GM12878 (cell line): ENCODE measurements at regions not wholly inside any gene's neighbourhood (a gene's known extent, or its start where the extent isn't known, plus 50 kb on each side); places are given as distances from the start of the nearest gene placed in this dataset.

ENCODE experiments used
- ATAC-seq: fragments of 200-7000 bp; cut with Tn5 transposase; 3 replicates; pipeline ENCODE4 v1.9.1; 2020; ENCODE audit warnings: mild to moderate bottlenecking, moderate library complexity
- BruUV-seq: library from RNA; stranded (reverse); fragments of 400-500 nt; replicated peaks from 2 replicates; lab custom pipeline; 2021; lab: Mats Ljungman, UMichigan
- CTCF ChIA-PET: fragments of 300-600 bp; sonication (Branson Sonifier 250); formaldehyde crosslinking; extraction: SDS; loops from one replicate; lab custom pipeline; 2021; ENCODE audit warnings: inconsistent platforms; lab: Yijun Ruan, JAX
- POLR2A ChIA-PET: fragments of 350-600 bp; formaldehyde crosslinking; extraction: SDS; loops from one replicate; lab custom pipeline; 2021; ENCODE audit warnings: inconsistent platforms; lab: Charles Lee
- RAD21 ChIA-PET: fragments of 300-600 bp; sonication (Branson Sonifier 250); formaldehyde crosslinking; loops from one replicate; lab custom pipeline; 2023; ENCODE audit warnings: antibody characterized with exemption; ENCODE audit not compliant: unreplicated experiment; lab: Charles Lee
- SMC1A ChIA-PET: fragments of 300-600 bp; sonication (Branson Sonifier 250); formaldehyde crosslinking; loops from one replicate; lab custom pipeline; 2023; ENCODE audit not compliant: unreplicated experiment, uncharacterized antibody; lab: Charles Lee
- DNase-seq: peaks from one replicate; pipeline ENCODE4 v3.0.0-alpha.2; 2011; ENCODE audit warnings: low read depth, low spot score
- FAIRE-seq: peaks from 3 replicates; lab custom pipeline; 2011; peaks lifted over from hg19 to GRCh38; lab: Jason Lieb, UNC
- H2AFZ ChIP-seq: 2 replicates; pipeline ENCODE4 v1.6.0; 2011; ENCODE audit warnings: low read depth, low read length, control low read depth; ENCODE audit not compliant: control insufficient read depth
- H3K27ac ChIP-seq: 2 replicates; pipeline ENCODE4 v1.5.1; 2011; ENCODE audit warnings: control low read depth; ENCODE audit not compliant: control insufficient read depth, insufficient read depth
- H3K27me3 ChIP-seq, 2 experiments: replicated peaks in 1 of 2; 2 replicates each; pipeline versions ENCODE4 v1.6.0 to v1.6.1; 2011; ENCODE audit warnings: low read length in 1 of 2; ENCODE audit not compliant: control insufficient read depth in 2 of 2, insufficient read depth in 2 of 2
- H3K36me3 ChIP-seq, 2 experiments: 2 replicates each; pipeline ENCODE4 v1.5.1; 2011; ENCODE audit warnings: low read length in 1 of 2; ENCODE audit not compliant: control insufficient read depth in 2 of 2, insufficient read depth in 2 of 2
- H3K4me1 ChIP-seq: 2 replicates; pipeline ENCODE4 v1.6.1; 2011; ENCODE audit warnings: mild to moderate bottlenecking, low read length, moderate library complexity, mixed read lengths; ENCODE audit not compliant: control insufficient read depth, insufficient read depth
- H3K4me2 ChIP-seq: 2 replicates; pipeline ENCODE4 v1.6.0; 2011; ENCODE audit warnings: control low read depth; ENCODE audit not compliant: control insufficient read depth, insufficient read depth
- H3K4me3 ChIP-seq: fragments of 200-600 bp; sonication (generic); 2 replicates; pipeline ENCODE4 v1.5.1; 2016
- H3K79me2 ChIP-seq: 2 replicates; pipeline ENCODE4 v1.6.0; 2011; ENCODE audit warnings: low read length; ENCODE audit not compliant: control insufficient read depth, insufficient read depth
- H3K9ac ChIP-seq: 2 replicates; pipeline ENCODE4 v1.8.0; 2011; ENCODE audit warnings: low read length, control low read depth, mixed read lengths; ENCODE audit not compliant: control insufficient read depth, insufficient read depth
- H3K9me3 ChIP-seq: replicated peaks from 3 replicates; pipeline ENCODE4 v1.5.1; 2011; ENCODE audit warnings: mild to moderate bottlenecking, low read length; ENCODE audit not compliant: control insufficient read depth, insufficient read depth
- H4K20me1 ChIP-seq: 2 replicates; pipeline ENCODE4 v1.6.0; 2011; ENCODE audit not compliant: control insufficient read depth, insufficient read depth
- BHLHE40 ChIP-seq, 2 experiments: fragments of 450-650 bp in 1 of 2; IDR thresholded peaks; 2 replicates each; pipeline ENCODE4 v1.6.1; 2011 to 2017; ENCODE audit warnings: low read depth in 2 of 2, borderline replicate concordance in 1 of 2, improper control_type of control experiment in 1 of 2, low read length in 1 of 2, mild to moderate bottlenecking in 1 of 2
- CBX5 ChIP-seq: sonication (generic); IDR thresholded peaks from 2 replicates; pipeline ENCODE4 v1.6.1; 2016; ENCODE audit warnings: low read depth, moderate library complexity, mild to moderate bottlenecking, inconsistent platforms
- ESRRA ChIP-seq: IDR thresholded peaks from 2 replicates; pipeline ENCODE4 v1.6.1; 2012; ENCODE audit warnings: mild to moderate bottlenecking, low read length, improper control_type of control experiment
- GATAD2B ChIP-seq: fragments of 450-650 bp; conservative IDR thresholded peaks from 2 replicates; pipeline ENCODE4 v1.6.1; 2017; ENCODE audit warnings: low read depth, mild to moderate bottlenecking, moderate library complexity
- PRDM15 ChIP-seq: fragments of 450-650 bp; formaldehyde crosslinking; IDR thresholded peaks from 2 replicates; pipeline ENCODE4 v1.4.0; 2020; ENCODE audit warnings: mild to moderate bottlenecking, moderate library complexity
- RAD21 ChIP-seq: IDR thresholded peaks from 2 replicates; pipeline ENCODE4 v1.6.1; 2011; ENCODE audit warnings: mild to moderate bottlenecking, low read depth, low read length, moderate library complexity; ENCODE audit not compliant: insufficient read depth
- WGBS: methylation state at CpG from one replicate; pipeline ENCODE4 v1.1.6; 2016; ENCODE audit warnings: low lambda C conversion rate; ENCODE audit not compliant: insufficient replicate concordance, insufficient coverage; ENCODE audit errors: missing lambda C conversion rate; 5-methylcytosine and 5-hydroxymethylcytosine counted together
- in situ Hi-C: fragments of 300-500 bp; cut with MboI; formaldehyde crosslinking; loops from 9 replicates; pipeline ENCODE4 v1.14.3; 2018; ENCODE audit warnings: mixed read lengths
- intact Hi-C: fragments of 100-400 bp; cut with micrococcal nuclease; formaldehyde crosslinking; loops from one replicate; pipeline ENCODE4 v1.14.2; 2022; ENCODE audit not compliant: unreplicated experiment
- TF ChIP-seq, protein P1 (sequence below), 3 experiments: IDR thresholded peaks in 2 of 3; conservative IDR thresholded peaks in 1 of 3; 2 replicates each; pipeline ENCODE4 v1.5.1; 2011; ENCODE audit warnings: low read depth in 3 of 3, low read length in 3 of 3, mild to moderate bottlenecking in 3 of 3, control low read depth in 2 of 3, moderate library complexity in 2 of 3, inconsistent platforms in 1 of 3, mixed read lengths in 1 of 3; ENCODE audit not compliant: control insufficient read depth in 2 of 3, insufficient read depth in 1 of 3; ENCODE audit errors: extremely low read depth in 1 of 3

DNA sequence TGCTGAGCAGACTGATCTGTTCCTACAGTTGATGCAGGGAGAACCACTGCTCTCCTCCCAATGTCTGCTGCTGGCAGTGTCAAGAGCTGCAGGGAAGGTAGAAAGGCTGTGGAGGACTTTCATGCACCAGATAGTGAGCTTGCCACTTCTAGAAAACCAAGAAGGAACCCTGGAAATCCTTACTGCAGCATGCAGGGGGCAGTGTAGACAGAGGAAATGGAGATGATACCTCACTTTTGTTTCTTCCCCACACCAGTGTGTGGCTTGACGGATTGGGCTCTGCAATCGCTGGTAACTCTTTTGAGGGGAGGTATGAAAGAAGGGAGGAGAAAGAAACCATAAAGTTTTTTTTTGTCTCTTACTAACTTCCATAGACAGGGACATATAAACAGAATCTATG, 480.7 kb downstream of the DMAC1 start:
- ChIA-PET SMC1A (no interaction called here), CTCF (interaction anchor here (0.6 to 0.8 kb wide), 3 partner anchors 32 to 85 kb away, joined by 3 to 4 read pairs (median 3); no protein-coding TSS in a partner anchor), RAD21 (no interaction called here), POLR2A (interaction anchor here (0.6 kb wide), 1 partner anchor 14 kb away, joined by 3 read pairs; no protein-coding TSS in a partner anchor)
- FAIRE-seq = no peak
- Histone ChIP-seq H3K27me3 (no peaks in the 10 kb centered on the region), H3K79me2 (no peaks in the 10 kb centered on the region), H3K9ac (no peak overlapping the region), H3K4me2 (no peak overlapping the region), H3K27ac (no peak overlapping the region), H3K4me3 (no peak overlapping the region), H2AFZ (no peak overlapping the region), H3K4me1 (no peaks in the 10 kb centered on the region), H3K9me3 (peaks cover 4% of the 10 kb centered on the region; the same call in 2 of the 3 replicates), H3K36me3 (no peaks in the 10 kb centered on the region), H4K20me1 (no peaks in the 10 kb centered on the region)
- intact Hi-C loops = no loop called here
- in situ Hi-C loops = loop anchor here (25.0 kb wide), 1 partner anchor 107 kb away; no protein-coding TSS in a partner anchor
- no peak for DNase-seq
- no peak for TF ChIP-seq GATAD2B
- TF ChIP-seq, protein P1, sequence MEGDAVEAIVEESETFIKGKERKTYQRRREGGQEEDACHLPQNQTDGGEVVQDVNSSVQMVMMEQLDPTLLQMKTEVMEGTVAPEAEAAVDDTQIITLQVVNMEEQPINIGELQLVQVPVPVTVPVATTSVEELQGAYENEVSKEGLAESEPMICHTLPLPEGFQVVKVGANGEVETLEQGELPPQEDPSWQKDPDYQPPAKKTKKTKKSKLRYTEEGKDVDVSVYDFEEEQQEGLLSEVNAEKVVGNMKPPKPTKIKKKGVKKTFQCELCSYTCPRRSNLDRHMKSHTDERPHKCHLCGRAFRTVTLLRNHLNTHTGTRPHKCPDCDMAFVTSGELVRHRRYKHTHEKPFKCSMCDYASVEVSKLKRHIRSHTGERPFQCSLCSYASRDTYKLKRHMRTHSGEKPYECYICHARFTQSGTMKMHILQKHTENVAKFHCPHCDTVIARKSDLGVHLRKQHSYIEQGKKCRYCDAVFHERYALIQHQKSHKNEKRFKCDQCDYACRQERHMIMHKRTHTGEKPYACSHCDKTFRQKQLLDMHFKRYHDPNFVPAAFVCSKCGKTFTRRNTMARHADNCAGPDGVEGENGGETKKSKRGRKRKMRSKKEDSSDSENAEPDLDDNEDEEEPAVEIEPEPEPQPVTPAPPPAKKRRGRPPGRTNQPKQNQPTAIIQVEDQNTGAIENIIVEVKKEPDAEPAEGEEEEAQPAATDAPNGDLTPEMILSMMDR (IDR thresholded peaks at IDR 0.05 in 2 of 3, conservative IDR thresholded peaks at IDR 0.05 in 1 of 3; ENCODE audit: control insufficient read depth in 2 of 3, extremely low read depth in 1 of 3, insufficient read depth in 1 of 3, low read depth in 3 of 3, low read length in 3 of 3) = peak in 1 of 3 experiments; percentile 6; a peak in 2 of 6 replicates
- 0 out of 2 replicates have a peak, but pooled peaks have one; percentile 22 for TF ChIP-seq RAD21
- 25% methylated on average over 2 of the region's 2 CpGs for WGBS
- ATAC-seq = no peak
- BruUV-seq = no TSS peak

DNA sequence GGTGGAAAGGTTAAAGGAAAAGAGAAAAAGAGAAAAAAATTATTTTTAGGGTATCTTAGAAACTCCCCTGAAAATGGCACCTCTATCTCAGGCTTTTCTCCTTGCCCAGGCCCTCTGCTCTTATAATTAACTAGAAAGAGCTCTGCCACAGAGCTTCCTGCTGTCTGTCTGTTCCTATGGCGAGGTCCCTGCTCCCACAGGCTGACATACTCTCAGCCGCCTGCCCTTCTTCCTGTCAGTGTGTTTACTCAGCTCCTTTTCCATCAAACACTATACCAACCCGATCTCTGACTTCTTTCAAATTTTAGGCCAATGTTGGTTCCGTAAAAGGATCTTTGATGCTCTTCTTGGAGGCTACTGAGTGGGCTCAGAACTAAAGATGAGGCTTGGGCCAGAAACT, 482.6 kb downstream of the DMAC1 start:
- in situ Hi-C loops = loop anchor here (25.0 kb wide), 1 partner anchor 105 kb away; no protein-coding TSS in a partner anchor
- CTCF ChIA-PET = interaction anchor here (0.5 to 1.2 kb wide), 2 partner anchors 12 to 1008 kb away, joined by 3 to 4 read pairs; no protein-coding TSS in a partner anchor
- no peaks in the 10 kb centered on the region for H3K27me3 ChIP-seq
- TF ChIP-seq PRDM15 (CRISPR knock-in tag) (no peak), ESRRA (no peak), BHLHE40 (IDR thresholded peaks at IDR 0.05; ENCODE audit: borderline replicate concordance in 1 of 2, low read depth in 2 of 2, low read length in 1 of 2) (no peak), CBX5 (no peak)

More for the DNA sequence above, 482.6 kb downstream of the DMAC1 start:
- ATAC-seq (no peak), FAIRE-seq (no peak), DNase-seq (no peak)
- Histone ChIP-seq H4K20me1 (no peaks in the 10 kb centered on the region), H3K79me2 (no peaks in the 10 kb centered on the region), H3K36me3 (no peaks in the 10 kb centered on the region), H3K4me3 (no peak overlapping the region), H3K9me3 (peaks cover 6% of the 10 kb centered on the region; the same call in 2 of the 3 replicates), H3K9ac (no peak overlapping the region), H3K27ac (no peak overlapping the region), H2AFZ (no peak overlapping the region), H3K4me1 (no peaks in the 10 kb centered on the region), H3K4me2 (no peak overlapping the region)
- ChIA-PET POLR2A (no interaction called here), RAD21 (no interaction called here), SMC1A (interaction anchor here (1.1 kb wide), 1 partner anchor 61 kb away, joined by 3 read pairs; no protein-coding TSS in a partner anchor)
- 0% methylated on average over 4 of the region's 4 CpGs for WGBS
- BruUV-seq = no TSS peak
- intact Hi-C loops = no loop called here
